Neural cell (in vitro differentiated cells): ENCODE measurements at regions not wholly inside any gene's neighbourhood (a gene's known extent, or its start where the extent isn't known, plus 50 kb on each side); places are given as distances from the start of the nearest gene placed in this dataset.
"Not testable (repeated sequence)": the region's sequence is repeated elsewhere in the genome, so short reads cannot be mapped to it uniquely, and the experiment has no call there.

ENCODE experiments used
- H2AFZ ChIP-seq: fragments of 200-600, 300-800 bp; sonication (generic), shearing (Covaris generic); 2 replicates; pipeline ENCODE4 v1.6.0; 2014; ENCODE audit warnings: low read depth, mild to moderate bottlenecking, antibody characterized with exemption, low read length, moderate library complexity
- H3F3A ChIP-seq: fragments of 200-600 bp; shearing (Covaris generic); 2 replicates; pipeline ENCODE4 v1.6.1; 2016; ENCODE audit warnings: mild to moderate bottlenecking, moderate library complexity, mixed read lengths, antibody characterized with exemption, low read length; ENCODE audit not compliant: insufficient read depth, poor library complexity, severe bottlenecking
- H3K27ac ChIP-seq: fragments of 200-600, 300-800 bp; sonication (generic), shearing (Covaris generic); 2 replicates; pipeline ENCODE4 v1.5.1; 2014; ENCODE audit warnings: mild to moderate bottlenecking, low read length, moderate library complexity
- H3K27me3 ChIP-seq: fragments of 300-800, 200-600 bp; sonication (generic), shearing (Covaris generic); 2 replicates; pipeline ENCODE4 v1.6.0; 2014; ENCODE audit warnings: mild to moderate bottlenecking, low read depth, low read length, moderate library complexity; ENCODE audit not compliant: insufficient read depth
- H3K36me3 ChIP-seq: fragments of 300-800, 200-600 bp; sonication (generic), shearing (Covaris generic); 2 replicates; pipeline ENCODE4 v1.5.1; 2014; ENCODE audit warnings: mild to moderate bottlenecking, antibody characterized with exemption, low read length, moderate library complexity; ENCODE audit not compliant: insufficient read depth
- H3K4me2 ChIP-seq: fragments of 300-800, 200-600 bp; sonication (generic), shearing (Covaris generic); 2 replicates; pipeline ENCODE4 v1.6.0; 2014; ENCODE audit warnings: mild to moderate bottlenecking, low read length
- H3K4me3 ChIP-seq: fragments of 300-800, 200-600 bp; sonication (generic), shearing (Covaris generic); 2 replicates; pipeline ENCODE4 v1.5.1; 2014; ENCODE audit warnings: mild to moderate bottlenecking, low read length, moderate library complexity
- H3K79me2 ChIP-seq: fragments of 200-600 bp; shearing (Covaris generic); replicated peaks from 2 replicates; pipeline ENCODE4 v1.6.0; 2014; ENCODE audit warnings: mild to moderate bottlenecking, low read length, moderate library complexity; ENCODE audit not compliant: insufficient read depth
- H3K9ac ChIP-seq: fragments of 300-800, 200-600 bp; sonication (generic), shearing (Covaris generic); 2 replicates; pipeline ENCODE4 v1.6.1; 2016; ENCODE audit warnings: mild to moderate bottlenecking, low read length, mixed read lengths
- H3K9me2 ChIP-seq: fragments of 200-600 bp; shearing (Covaris generic); 2 replicates; pipeline ENCODE4 v1.6.1; 2016; ENCODE audit warnings: mild to moderate bottlenecking, low read length, mixed read lengths; ENCODE audit not compliant: insufficient read depth
- H3K9me3 ChIP-seq: fragments of 200-600, 300-800 bp; sonication (generic), shearing (Covaris generic); 2 replicates; pipeline ENCODE4 v1.6.1; 2016; ENCODE audit warnings: mild to moderate bottlenecking, mixed run types, low read length, moderate library complexity, mixed read lengths
- H4K20me1 ChIP-seq: fragments of 200-600 bp; shearing (Covaris generic); 2 replicates; pipeline ENCODE4 v1.6.1; 2016; ENCODE audit warnings: mild to moderate bottlenecking, mixed run types; ENCODE audit not compliant: insufficient read depth
- CTCF ChIP-seq: fragments of 450-650 bp; IDR thresholded peaks from 2 replicates; pipeline ENCODE4 v1.5.1; 2014; ENCODE audit warnings: antibody characterized with exemption, mild to moderate bottlenecking, moderate library complexity; ENCODE audit not compliant: poor library complexity, severe bottlenecking
- EP300 ChIP-seq: fragments of 450-650 bp; conservative IDR thresholded peaks from 2 replicates; pipeline ENCODE4 v1.6.1; 2014; ENCODE audit warnings: antibody characterized with exemption, mild to moderate bottlenecking, moderate library complexity; ENCODE audit not compliant: poor library complexity, severe bottlenecking
- EZH2 ChIP-seq: fragments of 200-600, 300-800 bp; shearing (Covaris generic), sonication (generic); IDR thresholded peaks from 2 replicates; pipeline ENCODE4 v1.6.1; 2014; ENCODE audit warnings: antibody characterized with exemption, low read length, borderline replicate concordance, mild to moderate bottlenecking; ENCODE audit not compliant: insufficient read depth, poor library complexity, severe bottlenecking
- MXI1 ChIP-seq: fragments of 450-650 bp; conservative IDR thresholded peaks from 2 replicates; pipeline ENCODE4 v1.6.1; 2014; ENCODE audit warnings: antibody characterized with exemption, mild to moderate bottlenecking; ENCODE audit not compliant: poor library complexity, severe bottlenecking
- POLR2AphosphoS5 ChIP-seq: IDR thresholded peaks from 2 replicates; pipeline ENCODE4 v1.6.1; 2012
- RAD21 ChIP-seq: fragments of 450-650 bp; conservative IDR thresholded peaks from 2 replicates; pipeline ENCODE4 v1.6.1; 2014; ENCODE audit warnings: antibody characterized with exemption, mild to moderate bottlenecking, moderate library complexity
- REST ChIP-seq: IDR thresholded peaks from 2 replicates; pipeline ENCODE4 v1.6.1; 2012; ENCODE audit warnings: borderline replicate concordance
- SMC3 ChIP-seq: fragments of 450-650 bp; conservative IDR thresholded peaks from 2 replicates; pipeline ENCODE4 v1.6.1; 2014; ENCODE audit warnings: antibody characterized with exemption, mild to moderate bottlenecking, moderate library complexity; ENCODE audit not compliant: poor library complexity
- TAF1 ChIP-seq: IDR thresholded peaks from 2 replicates; pipeline ENCODE4 v1.6.1; 2012; ENCODE audit warnings: low read depth

- no peak for TF ChIP-seq EP300
- TF ChIP-seq POLR2AphosphoS5, result peak; percentile 8
- TF ChIP-seq REST, result no peak
- no peaks in the 10 kb centered on the region for H3K27me3 ChIP-seq
- H3K4me3 ChIP-seq, result no peak overlapping the region
- no peak overlapping the region for H3K27ac ChIP-seq
- H4K20me1 ChIP-seq, result no peaks in the 10 kb centered on the region
- H3K4me2 ChIP-seq, result no peak overlapping the region
- no peaks in the 10 kb centered on the region for H3K9me2 ChIP-seq
- no peaks in the 10 kb centered on the region for H3K36me3 ChIP-seq
- H3K9ac ChIP-seq, result no peak overlapping the region
- no peaks in the 10 kb centered on the region for H3K79me2 ChIP-seq
- H2AFZ ChIP-seq, result no peak overlapping the region
- no peaks in the 10 kb centered on the region for H3F3A ChIP-seq
- no peaks in the 10 kb centered on the region for H3K9me3 ChIP-seq
Observed at GRCh38 chr1:105260001-105260400, 1510.3 kb downstream of the AMY1C start.

- H3K36me3 ChIP-seq, result no peaks in the 10 kb centered on the region
- H3K79me2 ChIP-seq, result no peaks in the 10 kb centered on the region
- no peak overlapping the region for H2AFZ ChIP-seq
- H3K9me3 ChIP-seq, result no peaks in the 10 kb centered on the region
- H3K4me3 ChIP-seq, result no peak overlapping the region
- H3K9ac ChIP-seq, result no peak overlapping the region
- H3K27me3 ChIP-seq, result no peaks in the 10 kb centered on the region
- no peaks in the 10 kb centered on the region for H3K9me2 ChIP-seq
- H4K20me1 ChIP-seq, result no peaks in the 10 kb centered on the region
- TF ChIP-seq SMC3 (no peak), POLR2AphosphoS5 (no peak), EP300 (no peak), TAF1 (no peak), RAD21 (no peak), MXI1 (no peak), EZH2 (no peak), CTCF (no peak), REST (no peak)
- H3K27ac ChIP-seq, result no peak overlapping the region
- no peaks in the 10 kb centered on the region for H3F3A ChIP-seq
- H3K4me2 ChIP-seq, result no peak overlapping the region
Observed at GRCh38 chr1:105270966-105271365, 1521.3 kb downstream of the AMY1C start.

GRCh38 chr1:105272376-105272775 lies 1522.7 kb downstream of the AMY1C start:
- H3K9me2 ChIP-seq, H3K4me2 ChIP-seq, H3K79me2 ChIP-seq, H3K27me3 ChIP-seq, H3K27ac ChIP-seq, H3F3A ChIP-seq, H3K36me3 ChIP-seq, H3K9ac ChIP-seq, H4K20me1 ChIP-seq, H3K9me3 ChIP-seq, H3K4me3 ChIP-seq, H2AFZ ChIP-seq: not testable (repeated sequence)
